MV-4-11 (cell line): ENCODE measurements at regions not wholly inside any gene's neighbourhood (a gene's known extent, or its start where the extent isn't known, plus 50 kb on each side); places are given as distances from the start of the nearest gene placed in this dataset.
A peak's percentile ranks its signal among the peaks of the same experiment; 100 is the strongest.
"Not testable (repeated sequence)": the region's sequence is repeated elsewhere in the genome, so short reads cannot be mapped to it uniquely, and the experiment has no call there.

Experiments used
- DNase-seq: peaks from one replicate; lab custom pipeline; 2025; lab: John Stamatoyannopoulos, UW

- DNase-seq: not testable (repeated sequence)
These were observed 163.5 kb upstream of the ATP10A start for GRCh38 chr15:26026671-26027070.

- DNase-seq: no peak
These were observed 161.1 kb upstream of the ATP10A start for GRCh38 chr15:26024241-26024640.

- DNase-seq: no peak
These were observed 160.6 kb upstream of the ATP10A start for GRCh38 chr15:26023691-26024090.

- no peak for DNase-seq
These were observed 160.1 kb upstream of the ATP10A start for GRCh38 chr15:26023231-26023630.

- no peak for DNase-seq
These were observed 157.7 kb upstream of the ATP10A start for GRCh38 chr15:26020871-26021270.

GRCh38 chr15:26017665-26018064 is 154.5 kb upstream of the ATP10A start:
- no peak for DNase-seq

- DNase-seq: no peak
These were observed 152.5 kb upstream of the ATP10A start for GRCh38 chr15:26015516-26016075.

GRCh38 chr15:26013981-26014380 is 150.9 kb upstream of the ATP10A start:
- no peak for DNase-seq

GRCh38 chr15:26011916-26012315 is 148.8 kb upstream of the ATP10A start:
- DNase-seq: no peak

- DNase-seq: no peak
These were observed 144.0 kb upstream of the ATP10A start for GRCh38 chr15:26007151-26007550.

- no peak for DNase-seq
These were observed 138.1 kb upstream of the ATP10A start for GRCh38 chr15:26001201-26001600.

GRCh38 chr15:25993506-25993905 is 130.4 kb upstream of the ATP10A start:
- no peak for DNase-seq

- DNase-seq: no peak
These were observed 127.1 kb upstream of the ATP10A start for GRCh38 chr15:25990220-25990619.

- DNase-seq: no peak
These were observed 126.2 kb upstream of the ATP10A start for GRCh38 chr15:25989327-25989726.

- DNase-seq: not testable (repeated sequence)
These were observed 125.6 kb upstream of the ATP10A start for GRCh38 chr15:25988716-25989115.

- DNase-seq: no peak
These were observed 124.5 kb upstream of the ATP10A start for GRCh38 chr15:25987638-25988037.

GRCh38 chr15:25985165-25985564 is 122.0 kb upstream of the ATP10A start:
- DNase-seq: no peak

- DNase-seq: no peak
These were observed 119.6 kb upstream of the ATP10A start for GRCh38 chr15:25982736-25983135.

- no peak for DNase-seq
These were observed 118.0 kb upstream of the ATP10A start for GRCh38 chr15:25981114-25981513.

- peak; percentile 45 for DNase-seq
These were observed 109.1 kb upstream of the ATP10A start for GRCh38 chr15:25972141-25972675.

- no peak for DNase-seq
These were observed 107.9 kb upstream of the ATP10A start for GRCh38 chr15:25971053-25971452.

- no peak for DNase-seq
These were observed 106.8 kb upstream of the ATP10A start for GRCh38 chr15:25969886-25970285.

- DNase-seq: no peak
These were observed 104.0 kb upstream of the ATP10A start for GRCh38 chr15:25967116-25967515.

- DNase-seq: no peak
These were observed 102.2 kb upstream of the ATP10A start for GRCh38 chr15:25965326-25965725.
